ENCODE measurements at regions not wholly inside any gene's neighbourhood (a gene's known extent, or its start where the extent isn't known, plus 50 kb on each side); places are given as distances from the start of the nearest gene placed in this dataset.

- no peaks in the 10 kb centered on the region for H3K9me2 ChIP-seq (replicated peaks; ENCODE audit: control insufficient read depth, low read length)
- H3K27me3 ChIP-seq (ENCODE audit: control insufficient read depth, low read length), result no peaks in the 10 kb centered on the region
- no peak for TF ChIP-seq EZH2phosphoT487 (IDR thresholded peaks at IDR 0.05; ENCODE audit: borderline replicate concordance, low read length)
- TF ChIP-seq CTCF (IDR thresholded peaks at IDR 0.05; ENCODE audit: low read depth, low read length, poor library complexity, severe bottlenecking), result no peak
- no peaks in the 10 kb centered on the region for H3K36me3 ChIP-seq (ENCODE audit: control insufficient read depth, low read length)
- no peaks in the 10 kb centered on the region for H3K4me1 ChIP-seq (ENCODE audit: control insufficient read depth, low read length)
- H3K9me3 ChIP-seq (ENCODE audit: control insufficient read depth, insufficient read depth, low read length), result no peaks in the 10 kb centered on the region
- no peaks in the 10 kb centered on the region for H3K79me2 ChIP-seq (ENCODE audit: control insufficient read depth, low read length)
- H3F3A ChIP-seq (ENCODE audit: control insufficient read depth, insufficient read depth), result no peaks in the 10 kb centered on the region
- H3K4me2 ChIP-seq (ENCODE audit: low read length), result no peak overlapping the region
- H3K4me3 ChIP-seq (ENCODE audit: low read length), result no peak overlapping the region
- no peaks in the 10 kb centered on the region for H4K20me1 ChIP-seq (ENCODE audit: control insufficient read depth, insufficient read depth, low read depth, low read length)
- no peak overlapping the region for H3K27ac ChIP-seq (ENCODE audit: low read depth, low read length)
Measured at GRCh38 chr1:29643281-29643680, 407.0 kb downstream of the PTPRU start.

- no peak for TF ChIP-seq CTCF (IDR thresholded peaks at IDR 0.05; ENCODE audit: low read depth, low read length, poor library complexity, severe bottlenecking)
- no peak for TF ChIP-seq EZH2phosphoT487 (IDR thresholded peaks at IDR 0.05; ENCODE audit: borderline replicate concordance, low read length)
- no peak overlapping the region for H3K4me2 ChIP-seq (ENCODE audit: low read length)
- no peaks in the 10 kb centered on the region for H3K79me2 ChIP-seq (ENCODE audit: control insufficient read depth, low read length)
- no peak overlapping the region for H3K4me3 ChIP-seq (ENCODE audit: low read length)
- no peaks in the 10 kb centered on the region for H3K9me2 ChIP-seq (replicated peaks; ENCODE audit: control insufficient read depth, low read length)
- H4K20me1 ChIP-seq (ENCODE audit: control insufficient read depth, insufficient read depth, low read depth, low read length), result no peaks in the 10 kb centered on the region
- no peak overlapping the region for H3K27ac ChIP-seq (ENCODE audit: low read depth, low read length)
- H3K36me3 ChIP-seq (ENCODE audit: control insufficient read depth, low read length), result no peaks in the 10 kb centered on the region
- H3K9me3 ChIP-seq (ENCODE audit: control insufficient read depth, insufficient read depth, low read length), result no peaks in the 10 kb centered on the region
- H3K27me3 ChIP-seq (ENCODE audit: control insufficient read depth, low read length), result no peaks in the 10 kb centered on the region
- H3K4me1 ChIP-seq (ENCODE audit: control insufficient read depth, low read length), result no peaks in the 10 kb centered on the region
- H3F3A ChIP-seq (ENCODE audit: control insufficient read depth, insufficient read depth), result no peaks in the 10 kb centered on the region
Measured at GRCh38 chr1:29642519-29642918, 406.2 kb downstream of the PTPRU start.

- Histone ChIP-seq H3K27ac (ENCODE audit: low read depth, low read length) (no peak overlapping the region), H3K4me2 (ENCODE audit: low read length) (no peak overlapping the region)
- TF ChIP-seq EZH2phosphoT487 (IDR thresholded peaks at IDR 0.05; ENCODE audit: borderline replicate concordance, low read length) (no peak), CTCF (IDR thresholded peaks at IDR 0.05; ENCODE audit: low read depth, low read length, poor library complexity, severe bottlenecking) (no peak)
Measured at GRCh38 chr1:29641921-29642320, 405.6 kb downstream of the PTPRU start.

GRCh38 chr1:29640428-29640785 is 404.1 kb downstream of the PTPRU start:
- H3K4me1 ChIP-seq (ENCODE audit: control insufficient read depth, low read length), result no peaks in the 10 kb centered on the region
- H3K4me2 ChIP-seq (ENCODE audit: low read length), result no peak overlapping the region
- H3K9me2 ChIP-seq (replicated peaks; ENCODE audit: control insufficient read depth, low read length), result no peaks in the 10 kb centered on the region
- no peaks in the 10 kb centered on the region for H3K79me2 ChIP-seq (ENCODE audit: control insufficient read depth, low read length)
- H3K36me3 ChIP-seq (ENCODE audit: control insufficient read depth, low read length), result no peaks in the 10 kb centered on the region
- no peak for TF ChIP-seq CTCF (IDR thresholded peaks at IDR 0.05; ENCODE audit: low read depth, low read length, poor library complexity, severe bottlenecking)
- no peak for TF ChIP-seq EZH2phosphoT487 (IDR thresholded peaks at IDR 0.05; ENCODE audit: borderline replicate concordance, low read length)
- no peaks in the 10 kb centered on the region for H3K27me3 ChIP-seq (ENCODE audit: control insufficient read depth, low read length)
- H3K9me3 ChIP-seq (ENCODE audit: control insufficient read depth, insufficient read depth, low read length), result no peaks in the 10 kb centered on the region
- H3K4me3 ChIP-seq (ENCODE audit: low read length), result no peak overlapping the region
- no peak overlapping the region for H3K27ac ChIP-seq (ENCODE audit: low read depth, low read length)
- H4K20me1 ChIP-seq (ENCODE audit: control insufficient read depth, insufficient read depth, low read depth, low read length), result no peaks in the 10 kb centered on the region
- H3F3A ChIP-seq (ENCODE audit: control insufficient read depth, insufficient read depth), result no peaks in the 10 kb centered on the region

More at GRCh38 chr1:29641921-29642320, 405.6 kb downstream of the PTPRU start:
- Histone ChIP-seq H3K9me3 (ENCODE audit: control insufficient read depth, insufficient read depth, low read length) (no peaks in the 10 kb centered on the region), H3K27me3 (ENCODE audit: control insufficient read depth, low read length) (no peaks in the 10 kb centered on the region), H3K36me3 (ENCODE audit: control insufficient read depth, low read length) (no peaks in the 10 kb centered on the region), H3K9me2 (replicated peaks; ENCODE audit: control insufficient read depth, low read length) (no peaks in the 10 kb centered on the region), H3K79me2 (ENCODE audit: control insufficient read depth, low read length) (no peaks in the 10 kb centered on the region), H4K20me1 (ENCODE audit: control insufficient read depth, insufficient read depth, low read depth, low read length) (no peaks in the 10 kb centered on the region), H3K4me3 (ENCODE audit: low read length) (no peak overlapping the region), H3F3A (ENCODE audit: control insufficient read depth, insufficient read depth) (no peaks in the 10 kb centered on the region), H3K4me1 (ENCODE audit: control insufficient read depth, low read length) (no peaks in the 10 kb centered on the region)
